Gastrocnemius medialis (tissue), 4 donors: ENCODE measurements at regions not wholly inside any gene's neighbourhood (a gene's known extent, or its start where the extent isn't known, plus 50 kb on each side); places are given as distances from the start of the nearest gene placed in this dataset.

Source experiments
- ATAC-seq, 2 donors: fragments of 150-250 bp; one replicate each; pipeline ENCODE4 v1.9.1; 2016
- DNase-seq, 2 donors: peaks; one replicate each; pipeline ENCODE4 v3.0.0-alpha.2; 2019
- H3K27ac ChIP-seq, 4 donors: fragments of 200-600 bp; sonication (generic); 1 replicate in 1 of 4; 2 replicates in 3 of 4; pipeline ENCODE4 v1.5.1; 2016 to 2018; ENCODE audit warnings: mild to moderate bottlenecking in 2 of 4, moderate library complexity in 1 of 4
- H3K27me3 ChIP-seq, 3 donors: fragments of 200-600 bp; sonication (generic) in 2 of 3; 1 replicate in 1 of 3; 2 replicates in 2 of 3; pipeline versions ENCODE4 v1.5.1 to v1.6.0; 2016 to 2019; ENCODE audit warnings: mild to moderate bottlenecking in 1 of 3, moderate library complexity in 1 of 3
- H3K36me3 ChIP-seq, 2 donors: fragments of 200-600 bp; sonication (generic) in 1 of 2; one replicate each; pipeline ENCODE4 v1.5.1; 2017 to 2018
- H3K4me1 ChIP-seq, 2 donors: fragments of 200-600 bp; sonication (generic) in 1 of 2; one replicate each; pipeline ENCODE4 v1.5.1; 2016 to 2017; ENCODE audit warnings: mild to moderate bottlenecking in 2 of 2
- H3K4me3 ChIP-seq, 4 donors: fragments of 200-600 bp; sonication (generic) in 3 of 4; 1 replicate in 1 of 4; 2 replicates in 3 of 4; pipeline ENCODE4 v1.5.1; 2016 to 2019; ENCODE audit warnings: mild to moderate bottlenecking in 2 of 4
- H3K9me3 ChIP-seq, 3 donors: fragments of 200-600 bp; sonication (generic) in 2 of 3; 1 replicate in 1 of 3; 2 replicates in 2 of 3; pipeline ENCODE4 v1.5.1; 2016 to 2019
- POLR2A ChIP-seq, 2 donors: fragments of 450-650 bp; IDR thresholded peaks; one replicate each; pipeline ENCODE4 v1.6.1; 2017; ENCODE audit warnings: antibody characterized with exemption in 2 of 2, mild to moderate bottlenecking in 2 of 2, moderate library complexity in 2 of 2
- in situ Hi-C, 4 donors: fragments of 200-750 bp; cut with MboI; loops; one replicate each; pipeline versions ENCODE4 v1.15.0 to v1.8.0; 2017; ENCODE audit warnings: low sequenced_read_pairs in 4 of 4
- intact Hi-C: fragments of 100-400 bp; cut with DNase I; formaldehyde crosslinking; loops from one replicate; pipeline ENCODE4 v1.15.1; 2023; ENCODE audit warnings: low total_unique reads
- TF ChIP-seq, protein P1 (sequence below), 5 experiments: fragments of 450-650 bp in 3 of 5; fragments of 200-600 bp in 2 of 5; sonication (generic) in 2 of 5; IDR thresholded peaks in 4 of 5; conservative IDR thresholded peaks in 1 of 5; 1 replicate in 4 of 5; 2 replicates in 1 of 5; pipeline ENCODE4 v1.5.1; 2016 to 2019; ENCODE audit warnings: antibody characterized with exemption in 5 of 5, mild to moderate bottlenecking in 3 of 5, moderate library complexity in 3 of 5

DNA sequence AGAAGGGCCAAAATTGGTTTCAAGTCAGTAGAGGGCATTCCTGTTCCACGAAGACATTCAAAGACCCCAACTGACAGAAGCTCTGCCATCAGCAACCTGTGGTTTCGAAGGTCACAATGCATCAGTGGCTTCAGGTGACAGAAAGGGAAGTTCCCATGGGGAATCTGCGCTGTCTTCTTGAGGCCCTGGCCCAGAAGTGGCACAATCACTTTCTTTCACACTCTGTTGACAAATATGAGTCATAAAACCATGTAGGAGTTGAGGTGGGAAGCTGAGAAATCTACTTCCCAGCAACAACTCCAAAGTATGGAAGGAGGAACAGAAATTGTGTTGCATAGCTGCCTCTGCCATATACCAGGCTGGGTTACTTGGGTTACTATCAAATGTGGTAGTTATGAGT, 621.1 kb upstream of the FANCL start:
- TF ChIP-seq, protein P1, sequence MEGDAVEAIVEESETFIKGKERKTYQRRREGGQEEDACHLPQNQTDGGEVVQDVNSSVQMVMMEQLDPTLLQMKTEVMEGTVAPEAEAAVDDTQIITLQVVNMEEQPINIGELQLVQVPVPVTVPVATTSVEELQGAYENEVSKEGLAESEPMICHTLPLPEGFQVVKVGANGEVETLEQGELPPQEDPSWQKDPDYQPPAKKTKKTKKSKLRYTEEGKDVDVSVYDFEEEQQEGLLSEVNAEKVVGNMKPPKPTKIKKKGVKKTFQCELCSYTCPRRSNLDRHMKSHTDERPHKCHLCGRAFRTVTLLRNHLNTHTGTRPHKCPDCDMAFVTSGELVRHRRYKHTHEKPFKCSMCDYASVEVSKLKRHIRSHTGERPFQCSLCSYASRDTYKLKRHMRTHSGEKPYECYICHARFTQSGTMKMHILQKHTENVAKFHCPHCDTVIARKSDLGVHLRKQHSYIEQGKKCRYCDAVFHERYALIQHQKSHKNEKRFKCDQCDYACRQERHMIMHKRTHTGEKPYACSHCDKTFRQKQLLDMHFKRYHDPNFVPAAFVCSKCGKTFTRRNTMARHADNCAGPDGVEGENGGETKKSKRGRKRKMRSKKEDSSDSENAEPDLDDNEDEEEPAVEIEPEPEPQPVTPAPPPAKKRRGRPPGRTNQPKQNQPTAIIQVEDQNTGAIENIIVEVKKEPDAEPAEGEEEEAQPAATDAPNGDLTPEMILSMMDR (IDR thresholded peaks at IDR 0.05 in 4 of 5, conservative IDR thresholded peaks at IDR 0.05 in 1 of 5): no peak
- no peak overlapping the region for H3K4me3 ChIP-seq
- intact Hi-C loops: no loop called here
- no peaks in the 10 kb centered on the region for H3K4me1 ChIP-seq
- in situ Hi-C loops: no loop called here
- no peaks in the 10 kb centered on the region for H3K9me3 ChIP-seq
- no peaks in the 10 kb centered on the region for H3K27me3 ChIP-seq
- DNase-seq (no peak), ATAC-seq (no peak)
- no peak overlapping the region for H3K27ac ChIP-seq
- no peaks in the 10 kb centered on the region for H3K36me3 ChIP-seq

DNA sequence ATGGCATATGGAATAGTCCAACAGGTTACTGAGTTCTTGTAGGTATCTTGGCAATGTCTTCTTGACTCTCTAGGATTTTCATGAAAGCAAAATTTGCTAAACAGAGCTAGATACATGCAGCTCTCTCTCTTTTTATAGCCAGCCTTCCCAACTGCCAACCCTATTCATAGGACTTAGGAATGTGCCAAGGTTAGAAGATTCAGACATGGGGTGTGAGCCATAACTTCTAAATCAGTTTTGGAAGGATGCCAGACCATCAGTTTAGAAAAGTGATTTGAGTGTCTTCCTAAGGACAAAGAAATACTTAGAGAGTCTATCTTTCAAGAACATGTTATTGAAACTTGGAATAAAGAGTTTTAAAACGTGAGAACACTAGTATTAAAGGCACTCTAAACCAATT, 619.5 kb upstream of the FANCL start:
- DNase-seq (no peak), ATAC-seq (no peak)
- intact Hi-C loops: loop anchor here (2.0 kb wide), 1 partner anchor 58 kb away; no protein-coding TSS in a partner anchor
- TF ChIP-seq, protein P1 (IDR thresholded peaks at IDR 0.05 in 4 of 5, conservative IDR thresholded peaks at IDR 0.05 in 1 of 5): no peak
- no peak for TF ChIP-seq POLR2A (IDR thresholded peaks at IDR 0.05)
- H3K4me1 ChIP-seq: no peaks in the 10 kb centered on the region
- H3K4me3 ChIP-seq: no peak overlapping the region
- no peak overlapping the region for H3K27ac ChIP-seq
- no peaks in the 10 kb centered on the region for H3K9me3 ChIP-seq
- no peaks in the 10 kb centered on the region for H3K27me3 ChIP-seq
- no peaks in the 10 kb centered on the region for H3K36me3 ChIP-seq
- in situ Hi-C loops: no loop called here

DNA sequence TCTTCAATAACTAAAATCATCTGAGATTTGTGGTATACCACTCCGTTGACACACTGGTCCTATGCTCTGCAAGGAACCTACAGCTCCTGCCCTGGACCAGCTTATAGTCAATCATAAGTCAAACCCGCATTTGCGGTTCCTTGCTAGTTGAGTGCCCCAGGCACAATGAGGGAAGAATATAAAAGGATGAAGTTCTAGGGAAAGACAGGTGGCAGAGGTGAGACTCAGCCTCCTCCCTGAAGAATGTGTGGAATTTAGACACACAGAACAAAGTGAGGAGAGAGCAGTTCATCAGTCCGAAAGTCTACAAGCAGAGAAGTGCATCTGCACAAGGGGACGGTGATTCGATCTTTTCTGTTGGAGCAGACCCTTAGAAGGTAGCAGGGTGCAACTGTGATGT, 615.0 kb upstream of the FANCL start:
- Histone ChIP-seq H3K27ac (no peak overlapping the region), H3K4me1 (no peaks in the 10 kb centered on the region), H3K36me3 (no peaks in the 10 kb centered on the region), H3K27me3 (no peaks in the 10 kb centered on the region), H3K9me3 (no peaks in the 10 kb centered on the region), H3K4me3 (no peak overlapping the region)
- in situ Hi-C loops: no loop called here
- DNase-seq (no peak), ATAC-seq (no peak)
- intact Hi-C loops: no loop called here
- TF ChIP-seq POLR2A (IDR thresholded peaks at IDR 0.05): no peak
- TF ChIP-seq, protein P1 (IDR thresholded peaks at IDR 0.05 in 4 of 5, conservative IDR thresholded peaks at IDR 0.05 in 1 of 5): no peak

DNA sequence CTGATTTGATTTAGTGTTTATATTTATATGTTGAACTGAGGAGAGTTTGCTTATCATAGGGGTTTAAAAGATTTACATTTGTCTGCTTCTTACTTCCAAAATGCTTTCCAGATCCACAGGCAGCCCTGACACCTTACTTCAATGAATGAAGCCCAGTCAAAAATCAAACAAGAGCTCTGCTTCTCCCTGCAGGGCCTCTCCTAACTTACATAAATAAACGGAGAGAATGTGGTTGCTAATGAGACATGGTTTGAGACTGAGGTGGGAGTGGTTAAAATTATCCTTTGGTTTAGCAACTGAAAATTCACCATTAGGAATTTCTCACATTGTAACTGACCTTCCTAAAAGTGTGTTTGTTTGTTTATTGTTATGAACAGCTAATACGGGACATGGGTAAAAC, 612.3 kb upstream of the FANCL start:
- in situ Hi-C loops: no loop called here
- intact Hi-C loops: no loop called here
- Histone ChIP-seq H3K9me3 (no peaks in the 10 kb centered on the region), H3K27me3 (no peaks in the 10 kb centered on the region), H3K36me3 (no peaks in the 10 kb centered on the region), H3K27ac (no peak overlapping the region), H3K4me3 (no peak overlapping the region), H3K4me1 (no peaks in the 10 kb centered on the region)
- ATAC-seq (no peak), DNase-seq (no peak)
- no peak for TF ChIP-seq POLR2A (IDR thresholded peaks at IDR 0.05)
- TF ChIP-seq, protein P1 (IDR thresholded peaks at IDR 0.05 in 4 of 5, conservative IDR thresholded peaks at IDR 0.05 in 1 of 5): no peak

DNA sequence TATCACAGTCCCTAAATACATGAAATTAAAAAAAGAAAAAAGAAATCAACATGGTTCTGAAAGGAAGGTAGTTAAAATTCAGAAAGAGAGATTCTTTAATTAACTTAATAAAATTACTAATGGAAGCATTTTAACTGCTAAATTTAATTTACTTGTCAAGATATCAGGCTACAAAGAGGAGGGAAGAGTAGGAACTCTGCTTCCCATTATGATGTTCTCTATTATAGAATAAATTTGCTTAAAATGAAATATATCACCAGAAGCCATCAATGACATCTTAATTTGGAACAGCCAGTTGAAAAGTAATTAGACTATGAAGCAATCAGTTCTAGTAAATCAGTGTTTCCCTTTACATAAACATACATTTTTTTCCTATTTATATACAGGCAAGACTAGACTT, 611.8 kb upstream of the FANCL start:
- in situ Hi-C loops: no loop called here
- TF ChIP-seq POLR2A (IDR thresholded peaks at IDR 0.05): no peak
- TF ChIP-seq, protein P1 (IDR thresholded peaks at IDR 0.05 in 4 of 5, conservative IDR thresholded peaks at IDR 0.05 in 1 of 5): no peak

More for the DNA sequence above, 611.8 kb upstream of the FANCL start:
- no peak for DNase-seq
- H3K27me3 ChIP-seq: no peaks in the 10 kb centered on the region
- no peaks in the 10 kb centered on the region for H3K4me1 ChIP-seq
- no peak for ATAC-seq
- H3K36me3 ChIP-seq: no peaks in the 10 kb centered on the region
- H3K4me3 ChIP-seq: no peak overlapping the region
- H3K27ac ChIP-seq: no peak overlapping the region
- no peaks in the 10 kb centered on the region for H3K9me3 ChIP-seq
- intact Hi-C loops: no loop called here
